WTC11 (cell line): ENCODE measurements at regions not wholly inside any gene's neighbourhood (a gene's known extent, or its start where the extent isn't known, plus 50 kb on each side); places are given as distances from the start of the nearest gene placed in this dataset.

ENCODE experiments used
- ELF4 ChIP-seq: sonication (generic); formaldehyde crosslinking; IDR thresholded peaks from 2 replicates; pipeline ENCODE4 v1.8.1; 2022; ENCODE audit warnings: low read depth, mild to moderate bottlenecking, moderate library complexity, missing genetic modification reagents
- ESRRA ChIP-seq: sonication (generic); formaldehyde crosslinking; IDR thresholded peaks from 2 replicates; pipeline ENCODE4 v1.8.1; 2022; ENCODE audit warnings: mild to moderate bottlenecking, missing genetic modification reagents, borderline replicate concordance
- FOXP4 ChIP-seq: sonication (generic); formaldehyde crosslinking; IDR thresholded peaks from 2 replicates; pipeline ENCODE4 v1.8.0; 2022; ENCODE audit warnings: mild to moderate bottlenecking, missing genetic modification reagents
- HMGXB4 ChIP-seq: sonication (generic); formaldehyde crosslinking; IDR thresholded peaks from 2 replicates; pipeline ENCODE4 v1.8.1; 2023; ENCODE audit warnings: mild to moderate bottlenecking, moderate library complexity, missing genetic modification reagents
- JUN ChIP-seq: sonication (generic); formaldehyde crosslinking; IDR thresholded peaks from 2 replicates; pipeline ENCODE4 v1.8.0; 2023; ENCODE audit warnings: mild to moderate bottlenecking, missing genetic modification reagents
- SP1 ChIP-seq: sonication (generic); formaldehyde crosslinking; conservative IDR thresholded peaks from 2 replicates; pipeline ENCODE4 v1.8.1; 2022; ENCODE audit warnings: missing genetic modification reagents
- ZNF138 ChIP-seq: sonication (generic); formaldehyde crosslinking; conservative IDR thresholded peaks from 2 replicates; pipeline ENCODE4 v1.8.1; 2022; ENCODE audit warnings: mild to moderate bottlenecking, moderate library complexity, missing genetic modification reagents
- TF ChIP-seq, protein P1 (sequence below): fragments of 200-600 bp; IDR thresholded peaks from 2 replicates; pipeline ENCODE4 v1.8.0; 2022; ENCODE audit warnings: antibody characterized with exemption
- TF ChIP-seq, protein P2 (sequence below): sonication (generic); formaldehyde crosslinking; IDR thresholded peaks from 2 replicates; pipeline ENCODE4 v1.8.0; 2022; ENCODE audit warnings: mild to moderate bottlenecking, missing genetic modification reagents
- TF ChIP-seq, protein P3 (sequence below): sonication (generic); formaldehyde crosslinking; IDR thresholded peaks from 2 replicates; pipeline ENCODE4 v1.8.1; 2022; ENCODE audit warnings: missing genetic modification reagents, borderline replicate concordance
- TF ChIP-seq, protein P4 (sequence below): sonication (generic); formaldehyde crosslinking; IDR thresholded peaks from 2 replicates; pipeline ENCODE4 v1.8.0; 2022; ENCODE audit warnings: mild to moderate bottlenecking, missing genetic modification reagents

DNA sequence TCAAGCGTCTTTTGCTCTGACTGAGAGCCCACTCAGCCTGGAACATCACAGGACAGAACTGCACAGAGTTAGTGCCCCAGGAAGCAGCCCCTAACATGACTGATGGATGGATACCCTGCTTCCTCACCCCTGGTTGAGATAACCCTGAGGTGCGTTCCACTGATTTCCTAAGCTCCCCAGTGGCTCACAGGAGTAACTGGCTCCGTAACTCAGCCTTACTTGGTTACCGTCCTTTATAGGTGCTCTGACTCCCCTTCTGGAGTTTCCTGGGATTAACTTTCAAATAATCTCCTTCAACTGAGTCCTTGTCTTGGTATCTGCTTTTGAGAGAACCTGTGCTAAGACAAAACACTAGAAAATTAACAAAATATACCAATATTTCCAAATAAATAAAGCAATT, 449.5 kb downstream of the AGTPBP1 start:
- TF ChIP-seq SP1 (CRISPR knock-in tag), result no peak
- TF ChIP-seq, protein P1, sequence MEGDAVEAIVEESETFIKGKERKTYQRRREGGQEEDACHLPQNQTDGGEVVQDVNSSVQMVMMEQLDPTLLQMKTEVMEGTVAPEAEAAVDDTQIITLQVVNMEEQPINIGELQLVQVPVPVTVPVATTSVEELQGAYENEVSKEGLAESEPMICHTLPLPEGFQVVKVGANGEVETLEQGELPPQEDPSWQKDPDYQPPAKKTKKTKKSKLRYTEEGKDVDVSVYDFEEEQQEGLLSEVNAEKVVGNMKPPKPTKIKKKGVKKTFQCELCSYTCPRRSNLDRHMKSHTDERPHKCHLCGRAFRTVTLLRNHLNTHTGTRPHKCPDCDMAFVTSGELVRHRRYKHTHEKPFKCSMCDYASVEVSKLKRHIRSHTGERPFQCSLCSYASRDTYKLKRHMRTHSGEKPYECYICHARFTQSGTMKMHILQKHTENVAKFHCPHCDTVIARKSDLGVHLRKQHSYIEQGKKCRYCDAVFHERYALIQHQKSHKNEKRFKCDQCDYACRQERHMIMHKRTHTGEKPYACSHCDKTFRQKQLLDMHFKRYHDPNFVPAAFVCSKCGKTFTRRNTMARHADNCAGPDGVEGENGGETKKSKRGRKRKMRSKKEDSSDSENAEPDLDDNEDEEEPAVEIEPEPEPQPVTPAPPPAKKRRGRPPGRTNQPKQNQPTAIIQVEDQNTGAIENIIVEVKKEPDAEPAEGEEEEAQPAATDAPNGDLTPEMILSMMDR, result no peak
- no peak for TF ChIP-seq ZNF138 (CRISPR knock-in tag)
- no peak for TF ChIP-seq JUN (CRISPR knock-in tag)
- TF ChIP-seq, protein P2, sequence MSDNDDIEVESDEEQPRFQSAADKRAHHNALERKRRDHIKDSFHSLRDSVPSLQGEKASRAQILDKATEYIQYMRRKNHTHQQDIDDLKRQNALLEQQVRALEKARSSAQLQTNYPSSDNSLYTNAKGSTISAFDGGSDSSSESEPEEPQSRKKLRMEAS, result no peak
- TF ChIP-seq, protein P3, sequence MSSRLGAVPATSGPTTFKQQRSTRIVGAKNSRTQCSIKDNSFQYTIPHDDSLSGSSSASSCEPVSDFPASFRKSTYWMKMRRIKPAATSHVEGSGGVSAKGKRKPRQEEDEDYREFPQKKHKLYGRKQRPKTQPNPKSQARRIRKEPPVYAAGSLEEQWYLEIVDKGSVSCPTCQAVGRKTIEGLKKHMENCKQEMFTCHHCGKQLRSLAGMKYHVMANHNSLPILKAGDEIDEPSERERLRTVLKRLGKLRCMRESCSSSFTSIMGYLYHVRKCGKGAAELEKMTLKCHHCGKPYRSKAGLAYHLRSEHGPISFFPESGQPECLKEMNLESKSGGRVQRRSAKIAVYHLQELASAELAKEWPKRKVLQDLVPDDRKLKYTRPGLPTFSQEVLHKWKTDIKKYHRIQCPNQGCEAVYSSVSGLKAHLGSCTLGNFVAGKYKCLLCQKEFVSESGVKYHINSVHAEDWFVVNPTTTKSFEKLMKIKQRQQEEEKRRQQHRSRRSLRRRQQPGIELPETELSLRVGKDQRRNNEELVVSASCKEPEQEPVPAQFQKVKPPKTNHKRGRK (CRISPR knock-in tag), result no peak
- TF ChIP-seq ESRRA, result no peak
- no peak for TF ChIP-seq ELF4 (CRISPR knock-in tag)
- TF ChIP-seq, protein P4, sequence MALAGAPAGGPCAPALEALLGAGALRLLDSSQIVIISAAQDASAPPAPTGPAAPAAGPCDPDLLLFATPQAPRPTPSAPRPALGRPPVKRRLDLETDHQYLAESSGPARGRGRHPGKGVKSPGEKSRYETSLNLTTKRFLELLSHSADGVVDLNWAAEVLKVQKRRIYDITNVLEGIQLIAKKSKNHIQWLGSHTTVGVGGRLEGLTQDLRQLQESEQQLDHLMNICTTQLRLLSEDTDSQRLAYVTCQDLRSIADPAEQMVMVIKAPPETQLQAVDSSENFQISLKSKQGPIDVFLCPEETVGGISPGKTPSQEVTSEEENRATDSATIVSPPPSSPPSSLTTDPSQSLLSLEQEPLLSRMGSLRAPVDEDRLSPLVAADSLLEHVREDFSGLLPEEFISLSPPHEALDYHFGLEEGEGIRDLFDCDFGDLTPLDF, result no peak
- TF ChIP-seq HMGXB4 (CRISPR knock-in tag), result no peak
- TF ChIP-seq FOXP4 (CRISPR knock-in tag), result no peak
